HG02571 (cell line): ENCODE measurements at regions not wholly inside any gene's neighbourhood (a gene's known extent, or its start where the extent isn't known, plus 50 kb on each side); places are given as distances from the start of the nearest gene placed in this dataset.

Experiments used
- ATAC-seq: cut with Tn5 transposase; IDR thresholded peaks from one replicate; pipeline ENCODE4 v1.9.1; 2021; ENCODE audit warnings: mild to moderate bottlenecking, moderate library complexity; ENCODE audit not compliant: unreplicated experiment

- no peak for ATAC-seq
Measured at GRCh38 chr16:79409978-79410377, 190.6 kb downstream of the MAF start.

- ATAC-seq, result no peak
Measured at GRCh38 chr16:79408355-79408754, 192.2 kb downstream of the MAF start.

GRCh38 chr16:79407461-79408135 lies 192.9 kb downstream of the MAF start:
- ATAC-seq, result no peak

GRCh38 chr16:79407005-79407404 lies 193.5 kb downstream of the MAF start:
- no peak for ATAC-seq

- no peak for ATAC-seq
Measured at GRCh38 chr16:79404571-79404970, 196.0 kb downstream of the MAF start.

- no peak for ATAC-seq
Measured at GRCh38 chr16:79403534-79403933, 197.0 kb downstream of the MAF start.

- ATAC-seq, result no peak
Measured at GRCh38 chr16:79402920-79403319, 197.6 kb downstream of the MAF start.

- no peak for ATAC-seq
Measured at GRCh38 chr16:79402356-79402755, 198.2 kb downstream of the MAF start.

- ATAC-seq, result no peak
Measured at GRCh38 chr16:79401782-79402181, 198.8 kb downstream of the MAF start.

GRCh38 chr16:79401157-79401556 lies 199.4 kb downstream of the MAF start:
- ATAC-seq, result no peak

GRCh38 chr16:79400462-79401149 lies 199.9 kb downstream of the MAF start:
- no peak for ATAC-seq

- no peak for ATAC-seq
Measured at GRCh38 chr16:79395591-79395990, 204.9 kb downstream of the MAF start.

GRCh38 chr16:79394206-79394605 lies 206.3 kb downstream of the MAF start:
- no peak for ATAC-seq

- ATAC-seq, result no peak
Measured at GRCh38 chr16:79393564-79393963, 207.0 kb downstream of the MAF start.

- ATAC-seq, result no peak
Measured at GRCh38 chr16:79393127-79393526, 207.4 kb downstream of the MAF start.

- ATAC-seq, result no peak
Measured at GRCh38 chr16:79392081-79392480, 208.5 kb downstream of the MAF start.

- no peak for ATAC-seq
Measured at GRCh38 chr16:79391395-79391794, 209.1 kb downstream of the MAF start.

GRCh38 chr16:79390481-79391051 lies 210.0 kb downstream of the MAF start:
- ATAC-seq, result no peak

- no peak for ATAC-seq
Measured at GRCh38 chr16:79388396-79388795, 212.1 kb downstream of the MAF start.

GRCh38 chr16:79386299-79386698 lies 214.2 kb downstream of the MAF start:
- no peak for ATAC-seq

- no peak for ATAC-seq
Measured at GRCh38 chr16:79381603-79382042, 218.9 kb downstream of the MAF start.

- no peak for ATAC-seq
Measured at GRCh38 chr16:79380995-79381602, 219.4 kb downstream of the MAF start.
